Panc1 (cell line): ENCODE measurements at regions not wholly inside any gene's neighbourhood (a gene's known extent, or its start where the extent isn't known, plus 50 kb on each side); places are given as distances from the start of the nearest gene placed in this dataset.
A peak's percentile ranks its signal among the peaks of the same experiment; 100 is the strongest.

Source experiments
- TF ChIP-seq, protein P1 (sequence below), 2 experiments: IDR thresholded peaks; 2 replicates each; pipeline ENCODE4 v1.6.1; 2011 to 2012; ENCODE audit warnings: low read depth in 2 of 2, control low read depth in 1 of 2, low read length in 1 of 2, mild to moderate bottlenecking in 1 of 2, moderate library complexity in 1 of 2; ENCODE audit not compliant: insufficient read depth in 1 of 2
- TF ChIP-seq, protein P2 (sequence below): fragments of 450-650 bp; IDR thresholded peaks from 2 replicates; pipeline ENCODE4 v1.5.1; 2017; ENCODE audit warnings: mild to moderate bottlenecking

DNA sequence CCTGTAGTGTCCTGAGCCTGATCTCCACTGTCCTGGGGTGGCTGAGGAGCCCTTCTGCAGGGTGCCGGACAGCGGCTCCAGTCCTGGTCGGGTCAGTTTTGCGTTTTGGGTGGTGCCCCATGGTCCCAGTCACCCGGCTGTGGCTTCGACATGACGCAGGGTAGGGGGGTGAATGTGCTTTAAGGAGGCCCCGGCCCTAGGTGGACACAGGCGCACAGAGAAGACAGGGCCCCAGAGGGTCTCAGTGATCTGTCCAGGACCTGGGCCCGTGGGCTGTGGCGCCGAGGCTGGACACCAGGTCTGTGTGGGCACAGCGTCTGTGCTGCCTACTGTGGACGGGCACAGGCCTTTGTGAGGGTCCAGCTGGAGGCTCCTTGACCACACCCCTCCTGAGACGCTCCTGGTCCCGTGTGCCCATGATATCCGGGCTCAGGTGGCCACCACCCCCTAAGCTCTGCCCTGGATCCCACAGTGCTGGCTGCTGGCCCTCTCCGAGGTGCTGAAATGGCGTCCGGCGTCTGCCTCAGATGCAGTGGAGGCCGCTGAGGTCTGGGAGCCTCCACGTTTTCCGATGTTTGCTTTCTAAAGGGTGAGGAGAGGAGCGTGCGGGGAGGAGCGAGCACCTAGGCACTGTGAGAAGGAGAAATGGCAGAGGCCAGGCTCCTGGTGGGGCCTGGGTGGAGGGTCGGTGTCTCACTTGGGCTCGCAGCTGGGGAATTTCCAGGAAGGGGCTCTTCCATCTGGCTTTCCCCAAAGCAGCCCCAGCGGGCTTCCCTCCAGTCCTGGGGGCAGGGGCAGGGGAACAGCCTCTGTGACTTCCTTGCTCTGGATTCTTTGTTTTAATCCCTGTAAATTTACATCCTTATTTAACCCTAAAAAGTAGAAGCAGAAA lies 56.1 kb upstream of the ACSF3 start:
- TF ChIP-seq, protein P1, sequence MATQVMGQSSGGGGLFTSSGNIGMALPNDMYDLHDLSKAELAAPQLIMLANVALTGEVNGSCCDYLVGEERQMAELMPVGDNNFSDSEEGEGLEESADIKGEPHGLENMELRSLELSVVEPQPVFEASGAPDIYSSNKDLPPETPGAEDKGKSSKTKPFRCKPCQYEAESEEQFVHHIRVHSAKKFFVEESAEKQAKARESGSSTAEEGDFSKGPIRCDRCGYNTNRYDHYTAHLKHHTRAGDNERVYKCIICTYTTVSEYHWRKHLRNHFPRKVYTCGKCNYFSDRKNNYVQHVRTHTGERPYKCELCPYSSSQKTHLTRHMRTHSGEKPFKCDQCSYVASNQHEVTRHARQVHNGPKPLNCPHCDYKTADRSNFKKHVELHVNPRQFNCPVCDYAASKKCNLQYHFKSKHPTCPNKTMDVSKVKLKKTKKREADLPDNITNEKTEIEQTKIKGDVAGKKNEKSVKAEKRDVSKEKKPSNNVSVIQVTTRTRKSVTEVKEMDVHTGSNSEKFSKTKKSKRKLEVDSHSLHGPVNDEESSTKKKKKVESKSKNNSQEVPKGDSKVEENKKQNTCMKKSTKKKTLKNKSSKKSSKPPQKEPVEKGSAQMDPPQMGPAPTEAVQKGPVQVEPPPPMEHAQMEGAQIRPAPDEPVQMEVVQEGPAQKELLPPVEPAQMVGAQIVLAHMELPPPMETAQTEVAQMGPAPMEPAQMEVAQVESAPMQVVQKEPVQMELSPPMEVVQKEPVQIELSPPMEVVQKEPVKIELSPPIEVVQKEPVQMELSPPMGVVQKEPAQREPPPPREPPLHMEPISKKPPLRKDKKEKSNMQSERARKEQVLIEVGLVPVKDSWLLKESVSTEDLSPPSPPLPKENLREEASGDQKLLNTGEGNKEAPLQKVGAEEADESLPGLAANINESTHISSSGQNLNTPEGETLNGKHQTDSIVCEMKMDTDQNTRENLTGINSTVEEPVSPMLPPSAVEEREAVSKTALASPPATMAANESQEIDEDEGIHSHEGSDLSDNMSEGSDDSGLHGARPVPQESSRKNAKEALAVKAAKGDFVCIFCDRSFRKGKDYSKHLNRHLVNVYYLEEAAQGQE (IDR thresholded peaks at IDR 0.05; ENCODE audit: insufficient read depth in 1 of 2, low read depth in 2 of 2, low read length in 1 of 2), result peak; percentile 94 to 96
- TF ChIP-seq, protein P2, sequence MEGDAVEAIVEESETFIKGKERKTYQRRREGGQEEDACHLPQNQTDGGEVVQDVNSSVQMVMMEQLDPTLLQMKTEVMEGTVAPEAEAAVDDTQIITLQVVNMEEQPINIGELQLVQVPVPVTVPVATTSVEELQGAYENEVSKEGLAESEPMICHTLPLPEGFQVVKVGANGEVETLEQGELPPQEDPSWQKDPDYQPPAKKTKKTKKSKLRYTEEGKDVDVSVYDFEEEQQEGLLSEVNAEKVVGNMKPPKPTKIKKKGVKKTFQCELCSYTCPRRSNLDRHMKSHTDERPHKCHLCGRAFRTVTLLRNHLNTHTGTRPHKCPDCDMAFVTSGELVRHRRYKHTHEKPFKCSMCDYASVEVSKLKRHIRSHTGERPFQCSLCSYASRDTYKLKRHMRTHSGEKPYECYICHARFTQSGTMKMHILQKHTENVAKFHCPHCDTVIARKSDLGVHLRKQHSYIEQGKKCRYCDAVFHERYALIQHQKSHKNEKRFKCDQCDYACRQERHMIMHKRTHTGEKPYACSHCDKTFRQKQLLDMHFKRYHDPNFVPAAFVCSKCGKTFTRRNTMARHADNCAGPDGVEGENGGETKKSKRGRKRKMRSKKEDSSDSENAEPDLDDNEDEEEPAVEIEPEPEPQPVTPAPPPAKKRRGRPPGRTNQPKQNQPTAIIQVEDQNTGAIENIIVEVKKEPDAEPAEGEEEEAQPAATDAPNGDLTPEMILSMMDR, result no peak
